ENCODE measurements at regions not wholly inside any gene's neighbourhood (a gene's known extent, or its start where the extent isn't known, plus 50 kb on each side); places are given as distances from the start of the nearest gene placed in this dataset.

DNA sequence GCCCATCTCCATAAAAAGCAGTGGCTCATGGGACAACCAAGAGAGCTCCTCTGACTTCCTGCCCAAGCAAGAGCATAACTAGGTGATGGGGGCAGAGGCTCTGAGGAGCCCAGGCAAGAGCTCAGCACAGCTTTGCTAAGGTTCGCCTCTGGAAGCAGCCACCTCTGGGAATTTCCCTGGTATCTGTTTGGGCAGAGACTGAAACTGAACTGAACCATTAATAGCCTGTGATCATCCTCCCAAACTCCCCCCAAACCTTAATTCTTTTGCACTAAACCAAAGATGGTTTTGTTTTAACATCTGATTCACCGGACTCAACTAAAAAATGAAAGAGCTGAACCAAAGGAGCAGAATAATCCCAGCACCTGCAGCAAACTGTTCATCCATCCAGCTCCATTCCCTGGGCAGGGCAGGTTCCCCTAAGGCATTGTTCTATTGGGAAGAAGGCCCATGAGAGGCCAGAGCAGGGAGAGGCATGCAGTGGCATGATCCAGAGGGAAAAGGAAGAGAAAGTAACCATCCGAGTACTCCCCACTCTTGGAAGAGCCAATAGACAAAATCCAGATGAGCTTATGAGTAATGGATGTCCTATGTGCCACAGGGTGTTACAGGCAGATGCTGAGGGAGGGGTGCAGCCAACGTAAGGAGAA lies 77.8 kb upstream of the KAZN start:
- TF ChIP-seq, protein P1, sequence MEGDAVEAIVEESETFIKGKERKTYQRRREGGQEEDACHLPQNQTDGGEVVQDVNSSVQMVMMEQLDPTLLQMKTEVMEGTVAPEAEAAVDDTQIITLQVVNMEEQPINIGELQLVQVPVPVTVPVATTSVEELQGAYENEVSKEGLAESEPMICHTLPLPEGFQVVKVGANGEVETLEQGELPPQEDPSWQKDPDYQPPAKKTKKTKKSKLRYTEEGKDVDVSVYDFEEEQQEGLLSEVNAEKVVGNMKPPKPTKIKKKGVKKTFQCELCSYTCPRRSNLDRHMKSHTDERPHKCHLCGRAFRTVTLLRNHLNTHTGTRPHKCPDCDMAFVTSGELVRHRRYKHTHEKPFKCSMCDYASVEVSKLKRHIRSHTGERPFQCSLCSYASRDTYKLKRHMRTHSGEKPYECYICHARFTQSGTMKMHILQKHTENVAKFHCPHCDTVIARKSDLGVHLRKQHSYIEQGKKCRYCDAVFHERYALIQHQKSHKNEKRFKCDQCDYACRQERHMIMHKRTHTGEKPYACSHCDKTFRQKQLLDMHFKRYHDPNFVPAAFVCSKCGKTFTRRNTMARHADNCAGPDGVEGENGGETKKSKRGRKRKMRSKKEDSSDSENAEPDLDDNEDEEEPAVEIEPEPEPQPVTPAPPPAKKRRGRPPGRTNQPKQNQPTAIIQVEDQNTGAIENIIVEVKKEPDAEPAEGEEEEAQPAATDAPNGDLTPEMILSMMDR (IDR thresholded peaks at IDR 0.05; ENCODE audit: insufficient read depth, low read length, missing control alignments) = no peak
- no peak overlapping the region for H3K4me3 ChIP-seq (ENCODE audit: low read depth, low read length)
- POLR2A ChIA-PET = interaction anchor here (1.2 kb wide), 1 partner anchor 34 kb away, joined by 3 read pairs; no protein-coding TSS in a partner anchor
- DNase-seq (ENCODE audit: low read depth, low spot score) = no peak
- CTCF ChIA-PET = no interaction called here

DNA sequence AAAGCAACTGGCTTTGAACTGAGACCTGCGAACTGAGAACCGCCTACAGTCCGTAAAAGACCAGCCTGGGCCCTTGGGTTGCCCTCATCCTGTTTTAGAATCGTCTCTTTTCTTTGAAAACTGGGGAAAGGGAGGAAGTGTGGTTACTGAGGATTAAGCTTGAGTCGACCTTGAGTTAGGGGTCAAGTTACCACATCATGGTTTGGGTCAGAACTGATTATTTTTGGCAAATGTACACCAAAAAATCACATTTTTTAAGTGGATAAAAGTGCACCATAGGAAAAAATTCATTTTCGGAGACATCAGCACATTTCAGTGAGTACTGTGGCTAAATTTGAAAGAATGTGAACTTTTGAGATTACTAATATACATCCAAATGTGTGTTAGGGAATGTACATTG lies 76.9 kb upstream of the KAZN start:
- POLR2A ChIA-PET = no interaction called here

DNA sequence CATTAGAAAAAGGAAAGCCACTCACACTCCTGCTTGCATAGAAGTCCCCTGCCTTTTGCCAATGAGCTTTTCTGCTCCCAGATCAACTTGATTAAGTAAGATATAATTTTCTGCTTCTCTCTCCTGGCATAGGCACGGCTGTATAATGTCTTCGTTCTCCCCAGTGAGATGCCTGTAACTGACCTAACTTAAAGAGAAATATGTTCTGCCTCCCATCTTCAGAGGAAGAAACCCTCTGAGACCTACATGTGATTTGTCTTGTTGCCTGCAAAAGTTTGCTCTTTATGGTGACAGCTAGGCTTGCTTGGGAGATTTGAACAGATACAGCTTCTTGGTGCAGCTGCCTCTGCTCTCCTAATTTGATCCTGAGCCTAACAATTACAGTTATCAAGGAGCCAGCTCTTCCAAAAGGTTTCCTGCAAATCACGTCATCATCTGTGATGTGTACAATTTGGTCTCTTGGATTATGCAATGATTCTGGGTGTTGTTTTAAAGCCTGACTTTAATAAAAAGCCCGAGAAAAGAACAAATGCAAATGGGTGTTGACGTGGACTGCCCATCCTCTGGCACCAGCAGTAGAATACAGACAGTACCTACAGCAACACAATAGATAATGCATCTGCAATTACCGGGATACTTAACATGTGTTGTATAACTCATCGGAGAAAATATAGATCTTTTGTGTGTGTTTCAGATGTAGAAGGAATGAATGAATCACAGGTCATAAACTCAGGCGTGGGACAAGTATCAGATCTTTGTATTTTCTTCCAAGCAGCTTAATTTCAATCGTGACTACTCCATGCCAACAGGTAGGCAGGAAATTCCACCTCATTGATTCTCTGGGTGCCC lies 76.2 kb upstream of the KAZN start:
- TF ChIP-seq, protein P1 (IDR thresholded peaks at IDR 0.05; ENCODE audit: insufficient read depth, low read length, missing control alignments) = no peak
- ChIA-PET POLR2A (no interaction called here), CTCF (no interaction called here)
- no peak for DNase-seq (ENCODE audit: low read depth, low spot score)
- no peak overlapping the region for H3K4me3 ChIP-seq (ENCODE audit: low read depth, low read length)

More for the DNA sequence above, 76.9 kb upstream of the KAZN start:
- H3K4me3 ChIP-seq (ENCODE audit: low read depth, low read length) = no peak overlapping the region
- TF ChIP-seq, protein P1 (IDR thresholded peaks at IDR 0.05; ENCODE audit: insufficient read depth, low read length, missing control alignments) = no peak
- DNase-seq (ENCODE audit: low read depth, low spot score) = no peak
- CTCF ChIA-PET = no interaction called here

DNA sequence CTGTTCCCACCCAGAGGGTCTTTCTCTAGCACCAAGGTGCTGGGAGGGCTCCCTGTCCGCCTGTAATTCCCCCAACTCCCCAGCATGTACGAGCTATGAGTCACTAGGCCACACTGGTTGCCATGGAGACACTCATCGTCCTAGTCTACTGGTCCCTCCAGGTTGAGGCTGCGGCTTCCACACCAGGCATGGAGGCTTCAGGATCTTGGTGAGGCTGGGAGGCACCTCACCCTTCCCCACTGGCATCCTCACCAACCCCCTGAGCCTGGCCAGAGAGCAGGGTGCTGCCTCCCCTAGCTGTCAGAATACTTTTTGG lies 75.6 kb upstream of the KAZN start:
- DNase-seq (ENCODE audit: low read depth, low spot score) = no peak
- no peak overlapping the region for H3K4me3 ChIP-seq (ENCODE audit: low read depth, low read length)
- TF ChIP-seq, protein P1 (IDR thresholded peaks at IDR 0.05; ENCODE audit: insufficient read depth, low read length, missing control alignments) = no peak
- ChIA-PET CTCF (no interaction called here), POLR2A (no interaction called here)

DNA sequence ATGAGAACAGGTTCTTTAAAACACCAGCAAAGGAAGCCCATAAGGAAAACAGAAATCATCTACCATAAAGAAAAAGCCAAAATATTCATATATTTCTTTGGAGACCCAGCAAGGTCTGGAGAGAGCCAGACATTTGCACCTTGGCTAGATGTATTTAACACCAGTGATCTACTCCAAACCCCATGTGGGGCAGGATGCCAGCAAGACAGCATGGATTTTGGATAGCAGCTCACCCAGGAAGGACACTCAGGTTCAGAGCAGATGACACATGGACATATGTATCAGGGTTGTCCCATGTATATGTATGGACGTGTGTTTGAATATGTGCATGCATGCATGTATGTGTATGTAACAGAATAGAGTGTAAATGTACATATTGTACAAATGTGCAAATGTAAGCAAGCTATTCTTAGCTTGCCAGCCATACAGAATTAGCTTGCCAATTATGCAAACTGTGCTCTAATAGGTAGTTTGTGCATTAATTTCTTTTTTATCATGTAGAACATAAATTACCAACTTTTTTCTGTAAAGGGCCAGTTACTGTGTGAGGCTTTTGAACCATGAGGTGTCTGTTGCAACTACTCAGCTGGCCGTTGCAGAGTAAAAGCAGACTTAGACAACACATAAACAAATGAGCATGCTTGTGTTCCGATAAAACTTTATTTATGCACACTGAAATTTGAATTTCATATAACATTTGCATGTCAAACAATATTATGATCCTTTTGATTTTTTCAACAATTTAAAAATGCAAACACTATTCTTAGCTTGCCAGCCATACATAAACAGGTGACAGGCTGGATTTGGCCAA lies 73.5 kb upstream of the KAZN start:
- ChIA-PET POLR2A (no interaction called here), CTCF (no interaction called here)
- TF ChIP-seq, protein P1 (IDR thresholded peaks at IDR 0.05; ENCODE audit: insufficient read depth, low read length, missing control alignments) = no peak
- DNase-seq (ENCODE audit: low read depth, low spot score) = no peak
- H3K4me3 ChIP-seq (ENCODE audit: low read depth, low read length) = no peak overlapping the region

DNA sequence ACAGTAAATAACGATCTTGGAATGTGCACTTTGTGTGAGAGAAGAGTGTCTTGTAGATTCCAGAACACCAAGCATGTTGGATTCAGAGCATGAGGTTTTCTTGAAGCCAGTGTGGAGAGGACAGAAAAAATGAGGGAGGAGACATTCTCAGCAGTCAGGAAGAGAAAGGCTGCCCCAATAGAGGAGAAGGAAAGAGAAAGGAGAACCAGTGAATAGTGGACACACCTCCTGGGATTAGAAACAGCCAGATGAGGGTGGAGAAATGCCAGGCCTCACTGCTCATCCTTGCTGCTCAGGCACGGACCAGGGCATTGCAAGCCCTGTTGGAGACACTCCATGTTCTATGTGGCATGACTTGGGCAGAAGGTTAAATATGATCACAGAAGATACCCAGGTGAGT lies 69.0 kb upstream of the KAZN start:
- ChIA-PET POLR2A (no interaction called here), CTCF (no interaction called here)
- DNase-seq (ENCODE audit: low read depth, low spot score) = no peak
- TF ChIP-seq, protein P1 (IDR thresholded peaks at IDR 0.05; ENCODE audit: insufficient read depth, low read length, missing control alignments) = no peak
- H3K4me3 ChIP-seq (ENCODE audit: low read depth, low read length) = no peak overlapping the region
